Cardiac septum (tissue), 1 donor: ENCODE measurements at regions not wholly inside any gene's neighbourhood (a gene's known extent, or its start where the extent isn't known, plus 50 kb on each side); places are given as distances from the start of the nearest gene placed in this dataset.
"Not testable (repeated sequence)": the region's sequence is repeated elsewhere in the genome, so short reads cannot be mapped to it uniquely, and the experiment has no call there.

ENCODE experiments used
- DNase-seq: peaks from one replicate; pipeline ENCODE4 v3.0.0-alpha.2; 2020; ENCODE audit warnings: low spot score
- intact Hi-C: fragments of 100-400 bp; cut with DNase I; formaldehyde crosslinking; loops from one replicate; pipeline ENCODE4 v1.14.0; 2022
- donor health status: DM: no; HTN: no; CAD: no.

DNA sequence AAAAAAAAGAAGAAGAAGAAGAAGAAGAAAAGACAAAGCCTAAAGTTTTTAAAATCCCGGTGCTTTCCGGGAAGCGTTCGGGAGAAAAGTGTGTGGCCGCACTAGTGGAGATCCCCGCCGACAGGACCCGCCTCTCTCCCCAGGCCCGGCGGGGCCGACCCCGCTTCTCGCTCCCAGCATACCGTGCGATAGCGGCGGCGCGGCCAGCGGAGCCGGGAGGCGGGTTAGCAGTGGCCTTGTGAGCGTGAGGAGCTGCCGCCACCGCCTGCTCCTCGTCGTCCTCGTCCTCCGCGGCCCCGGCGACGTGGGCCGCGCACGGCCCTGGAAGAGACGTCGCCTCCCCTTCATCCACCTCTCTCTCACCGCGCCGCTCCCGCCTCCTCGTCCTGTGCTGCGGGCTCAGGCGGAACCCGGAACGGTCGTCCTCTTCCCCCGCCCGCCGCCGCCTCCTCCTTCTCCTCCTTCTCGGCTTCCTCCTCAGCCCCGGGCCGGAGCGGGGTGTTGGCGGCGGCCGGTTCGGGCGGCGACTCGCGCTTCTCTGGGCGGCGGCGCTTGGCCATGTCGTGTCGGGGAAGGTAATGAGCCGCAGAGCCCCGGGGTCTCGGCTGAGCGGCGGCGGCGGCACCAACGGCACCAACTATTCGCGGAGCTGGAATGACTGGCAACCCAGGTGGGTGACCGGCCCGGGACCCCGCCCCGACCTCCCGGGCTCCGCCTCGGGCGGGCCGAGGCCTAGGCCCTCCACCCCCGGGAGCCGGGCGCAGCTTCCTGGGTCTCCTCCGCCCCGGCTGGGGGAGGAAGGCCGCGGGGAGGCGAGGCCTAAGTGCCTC is 62.6 kb upstream of the CDR2 start:
- intact Hi-C loops, result not testable (repeated sequence)
- peak; percentile 93 for DNase-seq

- DNase-seq, intact Hi-C loops: not testable (repeated sequence)
Observed at GRCh38 chr16:22436326-22436822, 62.0 kb upstream of the CDR2 start.

- DNase-seq, intact Hi-C loops: not testable (repeated sequence)
Observed at GRCh38 chr16:22431314-22431713, 56.9 kb upstream of the CDR2 start.

DNA sequence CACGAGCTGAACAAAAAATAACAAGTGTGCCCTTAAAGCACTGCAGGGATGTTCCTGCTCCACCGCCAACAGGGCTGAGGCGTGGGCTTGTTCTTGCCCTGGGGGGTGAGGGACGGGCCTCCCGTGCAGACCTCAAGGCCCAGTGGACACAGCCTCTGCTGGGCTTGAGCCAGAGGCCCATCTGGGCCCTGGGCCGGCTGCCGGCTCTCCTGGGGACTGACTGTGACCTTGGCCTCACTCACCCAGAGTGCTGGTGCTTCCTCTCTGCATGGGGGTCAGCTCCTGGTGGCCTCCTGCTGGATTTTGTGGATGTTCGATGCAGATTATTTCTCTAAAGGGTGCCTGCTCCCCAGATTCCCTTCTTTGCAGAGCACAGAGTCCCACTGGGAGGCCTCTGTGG is 54.2 kb upstream of the CDR2 start:
- intact Hi-C loops, result no loop called here

DNA sequence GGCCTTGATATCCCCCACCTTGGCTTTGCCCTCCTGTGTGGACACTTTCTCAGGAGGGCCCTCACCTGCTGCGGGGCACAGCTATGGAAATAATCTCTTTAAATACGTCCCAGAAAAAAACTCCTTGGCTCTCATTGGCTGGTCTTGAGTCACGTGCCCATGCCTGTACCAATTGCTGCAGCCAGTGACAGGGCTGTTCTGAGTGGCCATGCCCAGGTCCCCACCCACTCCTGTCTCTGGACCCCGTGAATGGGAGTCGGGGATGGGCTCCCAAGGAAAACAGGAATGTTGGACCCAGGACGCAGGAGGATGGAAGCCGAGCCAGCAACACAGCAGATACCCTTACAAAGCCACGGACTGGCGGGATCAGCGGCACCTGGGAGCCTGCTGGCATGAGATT is 53.1 kb upstream of the CDR2 start:
- no peak for DNase-seq
- intact Hi-C loops, result no loop called here

More for the DNA sequence above, 54.2 kb upstream of the CDR2 start:
- no peak for DNase-seq

- intact Hi-C loops, result no loop called here
- no peak for DNase-seq
Observed at GRCh38 chr16:22425847-22426246, 51.4 kb upstream of the CDR2 start.

- intact Hi-C loops, result no loop called here
- DNase-seq, result no peak
Observed at GRCh38 chr16:22425036-22425801, 50.8 kb upstream of the CDR2 start.

DNA sequence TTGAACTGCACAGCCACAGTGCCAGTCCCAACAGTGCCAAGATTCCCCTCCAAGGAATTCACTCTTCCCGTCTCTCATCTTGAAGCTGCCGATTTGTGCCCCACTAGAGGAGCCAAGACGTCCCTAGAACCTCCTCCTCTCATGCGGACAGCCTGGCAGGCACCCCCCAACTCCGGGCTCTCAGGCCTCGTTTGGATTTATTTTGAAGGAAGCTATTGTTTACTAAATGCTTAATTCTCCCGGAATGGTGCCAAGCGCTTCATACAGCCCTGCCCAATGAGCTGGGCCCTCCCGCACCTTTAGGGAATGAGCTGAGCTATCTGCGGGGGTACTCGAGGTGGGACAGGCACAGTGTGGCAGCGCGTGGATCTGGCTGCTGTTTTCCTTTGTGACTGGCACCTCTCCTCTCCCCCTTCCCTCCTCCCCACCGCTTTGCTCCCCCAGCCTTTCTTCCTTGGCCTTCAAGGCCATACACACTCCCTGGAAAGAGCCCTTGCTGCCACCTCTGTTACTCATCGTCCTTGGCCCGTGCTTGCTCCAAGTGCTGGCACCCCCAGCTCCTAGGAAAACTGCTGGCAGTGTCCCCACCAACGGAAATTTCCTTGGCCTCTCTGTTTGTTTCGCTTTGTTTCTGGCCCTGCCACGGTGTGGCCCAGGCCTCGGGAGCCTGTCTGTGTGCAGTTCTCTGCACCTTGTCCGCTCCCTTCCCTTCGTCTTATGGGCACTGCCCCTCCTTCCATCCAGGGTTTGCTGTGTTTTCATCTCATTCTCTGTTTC is 49.9 kb upstream of the CDR2 start:
- intact Hi-C loops, result no loop called here
- DNase-seq, result no peak
